ENCODE measurements at regions not wholly inside any gene's neighbourhood (a gene's known extent, or its start where the extent isn't known, plus 50 kb on each side); places are given as distances from the start of the nearest gene placed in this dataset.

DNA sequence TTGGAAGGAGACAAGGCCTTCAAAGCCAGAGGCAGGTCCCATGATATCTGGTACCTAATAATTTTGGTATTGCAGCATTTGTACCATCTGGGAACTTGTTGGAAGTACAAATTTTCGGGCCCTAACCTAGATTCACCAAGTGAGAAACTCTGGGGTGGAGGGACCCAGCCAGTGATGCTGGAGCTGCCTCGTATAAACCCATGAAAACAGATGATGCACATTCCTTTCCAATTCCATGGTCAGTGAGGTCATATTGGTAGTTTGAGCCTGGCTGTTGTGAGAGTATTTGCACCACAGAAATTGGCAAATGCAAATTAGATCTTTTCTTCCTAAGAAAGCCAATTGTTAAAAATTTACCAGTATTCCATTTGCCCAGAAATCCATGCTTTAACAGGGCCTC is 269.6 kb upstream of the PLXNA2 start:
- no peak for DNase-seq (ENCODE audit: low spot score)

DNA sequence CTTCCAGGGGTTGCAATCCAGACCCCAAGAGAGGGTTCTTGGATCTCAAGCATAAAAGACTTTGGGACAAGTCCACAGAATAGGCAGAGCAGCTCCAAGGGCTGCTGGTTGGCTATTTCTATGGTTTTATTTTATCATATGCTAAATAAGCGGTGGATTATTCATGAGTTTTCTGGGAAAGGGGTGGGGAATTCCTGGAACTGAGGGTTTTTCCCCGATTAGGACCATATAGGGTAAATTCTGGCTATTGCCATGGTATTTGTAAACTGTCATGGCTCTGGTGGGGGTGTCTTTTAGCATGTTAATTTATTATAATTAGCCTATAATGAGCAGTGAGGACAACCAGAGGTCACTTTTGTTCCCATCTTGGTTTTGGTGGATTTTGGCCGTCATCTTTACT is 270.9 kb upstream of the PLXNA2 start:
- DNase-seq (ENCODE audit: low spot score), result no peak

DNA sequence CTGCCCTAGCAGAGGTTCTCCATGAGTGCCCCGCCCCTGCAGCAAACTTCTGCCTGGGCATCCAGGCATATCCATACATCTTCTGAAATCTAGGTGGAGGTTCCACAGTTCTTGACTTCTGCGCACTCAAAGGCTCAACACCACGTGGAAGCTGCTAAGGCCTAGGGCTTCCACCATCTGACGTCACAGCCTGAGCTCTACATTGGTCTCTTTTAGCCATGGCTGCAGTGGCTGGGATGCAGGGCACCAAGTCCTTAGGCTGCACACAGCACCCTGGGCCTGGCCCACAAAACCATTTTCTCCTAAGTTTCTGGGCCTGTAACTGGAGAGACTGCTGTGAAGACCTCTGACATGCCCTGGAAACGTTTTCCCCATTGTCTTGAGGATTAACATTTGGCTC is 272.6 kb upstream of the PLXNA2 start:
- DNase-seq (ENCODE audit: low spot score), result no peak

GRCh38 chr1:208520438-208521099 is 276.4 kb upstream of the PLXNA2 start:
- DNase-seq (ENCODE audit: low spot score), result no peak

DNA sequence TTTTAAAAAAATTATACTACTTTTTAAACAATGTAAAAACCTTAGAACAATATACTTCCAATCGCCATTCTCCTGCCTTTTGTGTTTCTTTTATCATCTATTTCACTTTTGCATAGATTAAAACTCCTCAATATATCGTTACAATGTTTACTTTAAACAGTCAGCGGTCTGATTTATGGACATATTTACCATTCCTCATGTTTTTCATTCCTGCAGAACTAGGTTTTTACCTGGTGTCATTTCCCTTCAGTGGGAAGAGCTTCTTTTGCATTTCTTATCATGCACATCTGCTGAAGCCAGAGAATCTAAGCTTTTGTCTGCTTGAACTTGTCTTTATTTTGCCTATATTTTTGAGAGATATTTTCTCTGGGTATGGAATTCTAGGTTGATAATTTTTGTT is 277.4 kb upstream of the PLXNA2 start:
- DNase-seq (ENCODE audit: low spot score), result no peak

GRCh38 chr1:208523007-208523406 is 278.8 kb upstream of the PLXNA2 start:
- no peak for DNase-seq (ENCODE audit: low spot score)

DNA sequence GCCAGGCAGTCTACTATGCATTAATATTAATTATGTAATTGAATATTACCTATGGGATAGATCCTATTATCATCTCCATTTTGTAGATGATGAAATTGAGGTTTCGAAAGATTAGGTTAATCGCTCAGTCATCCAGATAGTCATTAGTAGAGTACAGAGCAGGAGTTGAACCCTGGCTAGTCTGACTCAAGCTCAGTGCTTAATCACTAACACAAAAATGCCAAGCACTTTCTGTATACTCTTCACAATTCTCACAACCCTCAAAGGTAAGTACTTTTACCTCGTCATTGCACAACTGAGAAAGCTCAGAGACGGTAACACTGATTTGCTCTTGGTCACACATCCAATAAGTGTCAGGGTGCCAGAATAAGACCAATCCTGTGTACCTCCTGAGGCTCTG is 280.2 kb upstream of the PLXNA2 start:
- DNase-seq (ENCODE audit: low spot score), result no peak

DNA sequence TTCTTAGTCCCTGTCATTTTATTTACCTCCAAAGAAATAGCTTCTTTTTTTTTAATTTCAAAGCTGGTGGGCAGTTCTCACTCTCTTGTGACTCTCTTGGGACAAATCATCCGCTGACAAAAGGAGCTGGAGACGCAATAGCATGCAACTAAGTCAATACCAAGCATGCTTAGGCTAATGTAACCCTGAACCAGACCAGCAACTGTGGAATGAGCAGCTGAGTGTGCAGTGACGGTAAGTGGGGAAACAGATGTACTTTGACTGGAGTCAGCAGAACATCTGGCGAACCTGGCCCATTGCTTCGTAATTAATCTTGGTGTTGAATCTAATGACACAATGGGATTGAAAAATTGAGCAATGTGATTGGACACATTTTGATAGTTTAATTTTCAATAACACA is 280.7 kb upstream of the PLXNA2 start:
- no peak for DNase-seq (ENCODE audit: low spot score)

- DNase-seq (ENCODE audit: low spot score), result no peak
These were observed 281.2 kb upstream of the PLXNA2 start for GRCh38 chr1:208525417-208525816.

GRCh38 chr1:208526613-208527125 is 282.5 kb upstream of the PLXNA2 start:
- DNase-seq (ENCODE audit: low spot score), result no peak

GRCh38 chr1:208527156-208527555 is 283.0 kb upstream of the PLXNA2 start:
- no peak for DNase-seq (ENCODE audit: low spot score)

DNA sequence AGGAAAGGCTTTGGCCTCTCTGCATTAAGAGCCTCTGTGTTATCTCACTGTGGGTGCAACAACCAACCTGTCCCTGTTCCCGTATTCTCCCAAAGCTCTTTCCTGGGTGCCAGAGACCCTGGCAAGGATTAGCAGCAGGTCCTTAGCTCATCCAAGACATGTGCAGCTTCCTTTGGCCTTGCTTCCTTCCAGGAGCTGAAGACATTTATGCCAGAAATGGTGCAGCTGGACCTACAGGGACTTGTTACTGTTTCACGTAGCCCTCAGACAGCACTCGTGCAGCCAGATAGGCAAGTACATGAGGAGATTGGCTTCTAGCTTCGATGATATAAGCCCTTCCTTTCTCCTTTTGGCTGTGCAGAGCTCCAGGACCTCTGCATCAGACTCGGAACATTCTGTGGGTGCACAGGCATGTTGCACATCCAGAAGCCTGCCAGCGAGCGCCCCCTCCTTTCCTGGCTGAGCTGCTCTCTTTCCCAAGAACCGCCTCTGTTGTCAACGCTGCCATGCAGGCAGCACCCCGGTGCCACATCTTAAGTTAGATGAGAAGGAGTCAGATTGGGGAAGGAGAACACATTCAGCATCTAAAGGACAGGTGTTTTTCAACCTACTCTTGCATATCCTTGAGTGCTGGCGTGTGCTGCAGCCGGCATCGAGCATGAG is 284.5 kb upstream of the PLXNA2 start:
- peak; percentile 88 for DNase-seq (ENCODE audit: low spot score)

- no peak for DNase-seq (ENCODE audit: low spot score)
These were observed 287.0 kb upstream of the PLXNA2 start for GRCh38 chr1:208531003-208531750.

DNA sequence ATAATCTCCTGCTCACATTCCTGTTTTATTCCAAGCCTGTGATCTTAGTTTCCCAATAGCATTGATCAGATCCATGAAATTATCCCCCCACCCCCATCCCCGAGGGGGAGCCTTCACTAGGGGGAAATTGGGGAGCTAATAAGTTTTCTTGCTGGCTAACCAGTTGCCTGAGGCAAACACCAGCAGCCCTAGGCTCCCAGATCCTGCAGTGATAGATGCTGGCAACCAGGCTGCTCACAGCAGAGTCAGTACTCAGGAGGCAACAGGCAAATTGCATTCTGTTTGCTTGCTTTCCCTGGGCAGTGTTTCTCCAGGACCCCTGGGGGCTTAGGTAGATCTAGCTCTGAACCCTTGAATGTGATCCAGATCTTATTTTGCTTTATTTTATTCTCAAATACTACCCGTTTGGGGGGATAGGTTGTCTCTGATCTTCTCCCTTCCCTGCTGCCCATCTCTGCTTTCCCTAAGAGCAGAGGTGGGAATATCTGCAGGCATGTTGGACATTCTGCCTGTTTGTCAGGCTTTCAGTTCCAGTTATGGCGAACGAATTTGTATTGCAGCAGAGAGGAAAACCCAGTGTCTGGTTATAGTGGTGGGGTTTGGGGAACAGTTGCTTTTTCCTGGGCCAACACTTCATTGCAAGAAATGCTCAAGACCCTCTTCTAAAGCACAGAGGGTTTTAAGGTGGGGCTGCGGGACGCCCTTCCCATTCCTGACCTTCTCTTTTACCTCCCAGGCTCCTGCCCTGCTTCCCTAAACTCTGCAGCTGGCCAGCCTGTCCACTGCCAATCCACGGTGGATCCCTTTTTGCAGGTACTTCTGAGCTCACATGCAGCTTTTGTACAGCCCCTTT is 289.8 kb upstream of the PLXNA2 start:
- no peak for DNase-seq (ENCODE audit: low spot score)

DNA sequence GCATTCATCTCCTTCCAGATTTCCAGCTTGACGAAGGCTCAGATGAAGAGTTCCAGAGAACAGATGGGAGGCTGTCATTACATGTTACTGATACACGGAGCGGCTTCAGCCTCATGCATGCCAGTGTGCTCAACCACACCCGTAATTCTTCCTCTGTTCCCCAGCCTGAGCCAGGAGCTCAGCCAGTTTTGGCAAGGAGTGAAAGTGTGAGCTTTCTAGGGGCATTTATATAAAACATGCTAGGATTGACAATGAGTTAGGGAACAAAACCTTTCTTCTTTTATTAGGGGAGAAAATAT is 290.4 kb upstream of the PLXNA2 start:
- DNase-seq (ENCODE audit: low spot score), result no peak

DNA sequence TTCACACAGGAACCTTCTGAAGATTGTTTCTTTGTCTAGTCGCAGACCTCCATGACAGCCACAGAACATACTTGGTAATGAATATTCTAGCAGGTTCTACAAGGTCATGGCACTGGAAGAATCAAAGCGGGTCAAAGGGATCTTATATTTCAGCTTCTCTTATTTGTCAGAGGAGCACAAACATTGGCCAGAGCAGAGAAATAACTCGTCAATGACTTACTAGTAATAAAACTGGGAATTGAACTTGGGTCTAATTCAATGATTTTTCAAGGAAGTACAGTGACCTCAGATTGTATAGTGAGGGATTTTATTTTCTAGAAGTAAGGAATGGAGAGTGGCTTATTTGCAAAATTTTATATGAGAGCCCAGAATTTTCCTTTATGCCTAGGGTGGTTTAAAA is 290.8 kb upstream of the PLXNA2 start:
- DNase-seq (ENCODE audit: low spot score), result no peak

- no peak for DNase-seq (ENCODE audit: low spot score)
These were observed 291.3 kb upstream of the PLXNA2 start for GRCh38 chr1:208535511-208535910.

DNA sequence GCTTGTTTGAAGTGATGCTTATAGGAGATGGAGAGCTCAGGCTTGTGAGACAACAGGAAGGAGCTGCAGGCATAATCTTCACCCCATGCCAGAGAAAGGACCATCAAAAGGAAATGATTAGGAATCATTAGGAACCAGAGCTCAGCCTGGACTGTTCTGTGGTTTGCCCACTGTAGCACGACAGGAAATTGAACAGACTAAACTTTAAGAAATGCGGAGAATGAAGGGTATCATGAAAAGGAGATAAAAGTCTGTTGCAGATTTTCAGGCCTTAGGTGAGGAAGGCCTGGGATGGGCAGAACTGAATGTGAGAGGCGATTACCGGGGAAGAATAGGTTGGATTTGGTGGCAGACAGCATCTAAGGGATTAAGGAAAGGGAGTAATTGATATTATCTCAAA is 292.0 kb upstream of the PLXNA2 start:
- no peak for DNase-seq (ENCODE audit: low spot score)

GRCh38 chr1:208537198-208537597 is 293.0 kb upstream of the PLXNA2 start:
- no peak for DNase-seq (ENCODE audit: low spot score)

DNA sequence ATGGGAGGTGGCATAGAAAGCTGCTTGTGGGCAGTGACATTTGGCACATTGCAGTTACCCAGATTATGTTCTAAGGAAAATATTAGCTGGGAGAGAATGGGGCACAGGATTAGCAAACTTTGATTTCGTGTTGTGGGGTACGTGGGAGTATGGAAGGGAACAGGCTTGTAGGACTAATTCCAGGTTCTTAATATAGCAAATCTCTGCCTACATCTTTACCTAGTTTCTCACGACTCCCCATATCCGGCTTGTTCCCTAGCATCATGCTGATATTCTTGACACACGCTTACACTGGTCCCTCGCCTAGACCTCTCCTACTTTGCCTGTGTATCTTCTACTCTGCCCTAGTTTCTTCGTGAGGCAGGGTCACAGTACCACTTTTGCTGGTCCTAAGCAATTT is 293.9 kb upstream of the PLXNA2 start:
- peak; percentile 58 for DNase-seq (ENCODE audit: low spot score)

- no peak for DNase-seq (ENCODE audit: low spot score)
These were observed 294.4 kb upstream of the PLXNA2 start for GRCh38 chr1:208538587-208538986.

- no peak for DNase-seq (ENCODE audit: low spot score)
These were observed 296.5 kb upstream of the PLXNA2 start for GRCh38 chr1:208540724-208541123.
